Kidney glomerular epithelial cell (primary cell): ENCODE measurements at regions not wholly inside any gene's neighbourhood (a gene's known extent, or its start where the extent isn't known, plus 50 kb on each side); places are given as distances from the start of the nearest gene placed in this dataset.
"Not testable (repeated sequence)": the region's sequence is repeated elsewhere in the genome, so short reads cannot be mapped to it uniquely, and the experiment has no call there.

Experiments
- DNase-seq: peaks from one replicate; lab custom pipeline; 2025; lab: John Stamatoyannopoulos, UW

DNA sequence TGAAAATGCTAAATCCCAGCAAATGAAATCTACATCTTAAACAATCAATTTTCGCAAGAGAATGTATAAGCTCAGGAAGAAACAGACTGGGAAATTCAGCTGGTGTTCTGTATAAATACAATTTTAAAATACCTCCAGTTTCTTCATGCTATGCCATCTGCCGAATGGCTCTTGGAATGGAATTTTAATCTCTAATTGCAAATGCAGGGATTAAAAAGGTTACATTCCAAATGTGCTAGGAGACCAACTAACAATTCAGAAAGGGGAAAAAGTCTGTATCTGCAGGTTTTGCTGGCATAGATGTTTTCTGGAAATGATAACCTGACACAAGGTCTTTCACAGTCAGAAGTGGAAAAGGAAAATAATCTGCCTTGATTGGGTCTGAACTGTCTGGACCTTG lies 379.7 kb downstream of the MAT2B start:
- DNase-seq, result no peak

DNA sequence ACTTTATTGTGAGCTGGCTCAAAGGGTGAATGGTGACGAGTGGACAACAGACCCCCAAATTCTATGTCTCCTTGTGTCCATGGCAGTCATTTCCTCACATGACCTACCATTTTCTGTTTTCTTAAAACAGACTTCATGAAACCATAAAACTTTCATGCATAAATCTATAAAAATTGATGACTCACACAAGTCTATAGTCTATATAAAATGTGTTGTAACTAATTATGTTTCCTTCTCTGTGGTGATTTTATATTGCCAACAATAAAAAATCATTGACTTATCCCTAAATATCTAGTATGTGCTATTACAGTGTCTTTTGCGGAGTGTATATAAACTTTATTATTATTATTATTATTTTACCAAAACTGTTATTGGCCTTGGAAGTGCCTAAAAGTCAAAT lies 382.4 kb downstream of the MAT2B start:
- no peak for DNase-seq

DNA sequence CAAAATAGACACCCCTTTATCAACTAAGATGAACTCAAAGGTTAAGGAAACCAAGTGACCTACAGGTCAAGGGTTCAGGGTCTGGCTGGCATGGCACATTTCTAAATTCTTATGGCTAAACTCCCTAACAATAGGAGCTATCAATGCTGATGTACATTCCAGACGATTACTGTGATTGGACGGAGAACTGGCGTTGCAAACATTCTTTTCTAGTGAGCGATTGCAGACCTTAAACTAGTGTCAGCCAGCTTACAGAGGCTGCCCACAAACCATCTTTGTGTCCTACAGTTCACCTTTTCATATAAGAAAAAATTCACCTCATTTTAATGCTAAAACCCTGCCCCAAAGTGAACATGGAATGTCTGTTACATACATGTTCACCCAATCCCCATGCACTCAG lies 382.9 kb downstream of the MAT2B start:
- no peak for DNase-seq

DNA sequence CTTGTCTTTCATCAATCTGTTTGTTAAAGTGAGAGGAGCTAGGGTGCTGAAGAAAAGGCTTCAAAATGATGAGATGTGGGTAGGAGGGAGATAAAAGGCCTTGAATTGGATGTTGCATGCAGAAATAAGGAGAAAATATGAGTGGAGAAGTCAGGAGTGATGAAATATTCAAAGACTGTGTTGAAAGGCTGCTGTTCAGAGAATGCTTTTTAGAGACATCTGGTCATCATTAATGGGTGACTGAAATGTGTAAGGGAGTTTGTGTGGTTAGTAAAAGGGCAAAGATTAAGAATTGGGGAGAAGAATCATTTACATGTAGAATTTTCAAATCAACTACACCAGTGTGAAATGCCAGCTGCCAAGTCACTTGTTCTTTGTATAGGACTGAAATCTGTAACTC lies 383.9 kb downstream of the MAT2B start:
- DNase-seq, result no peak

DNA sequence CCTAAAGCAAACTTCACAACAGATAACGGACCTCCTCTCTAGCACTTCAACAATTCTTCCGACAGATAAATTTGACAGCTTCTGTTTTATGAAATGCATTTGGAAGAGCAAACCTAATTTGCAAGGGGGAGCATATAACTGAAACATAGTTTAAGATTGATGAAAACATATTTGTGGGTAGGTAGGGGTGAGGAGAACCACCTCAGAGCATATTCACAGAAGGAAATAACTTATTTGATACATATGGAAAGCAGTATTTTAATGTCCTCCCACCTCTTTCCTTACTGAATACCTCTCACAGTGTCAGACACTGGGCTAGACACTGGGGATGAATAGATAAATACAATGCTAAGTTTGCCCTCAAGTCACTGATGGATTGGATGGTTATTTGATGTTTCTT lies 384.8 kb downstream of the MAT2B start:
- no peak for DNase-seq

DNA sequence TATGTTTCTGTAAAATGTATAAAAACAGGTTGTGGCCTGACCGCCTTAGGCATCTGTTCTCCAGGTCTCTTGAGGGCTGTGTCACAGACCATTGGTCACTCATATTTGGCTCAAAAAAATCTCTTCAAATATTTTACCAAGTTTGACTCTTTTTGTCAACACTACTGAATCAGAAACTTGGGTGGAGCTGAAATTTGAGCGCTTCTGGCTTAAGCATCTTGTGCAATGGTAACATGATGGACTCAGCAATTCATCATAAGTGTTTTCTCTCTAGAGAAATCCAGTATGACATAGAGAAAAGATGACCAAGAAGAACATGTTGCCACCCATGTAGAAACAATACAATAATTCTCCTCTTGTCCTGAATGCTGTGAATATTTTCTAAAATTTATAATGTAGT lies 387.9 kb downstream of the MAT2B start:
- DNase-seq, result no peak

DNA sequence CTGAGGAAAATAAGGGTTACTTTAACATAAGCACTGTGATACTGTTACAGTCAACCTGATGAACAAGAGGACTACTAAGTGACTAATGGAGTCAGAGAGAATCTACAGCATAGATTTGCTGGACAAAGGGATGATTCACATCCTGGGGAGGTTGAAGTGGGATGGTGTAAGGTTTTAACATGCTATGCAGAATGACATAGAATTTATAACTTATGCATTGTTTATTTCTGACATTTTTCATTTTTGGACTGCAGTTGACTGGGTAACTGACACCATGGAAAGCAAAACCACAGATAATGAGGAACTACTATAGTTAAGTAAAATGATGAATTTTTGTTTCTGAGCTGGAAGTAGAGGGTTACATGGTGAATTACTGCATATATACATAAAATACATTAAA lies 389.2 kb downstream of the MAT2B start:
- DNase-seq, result peak; percentile 12

DNA sequence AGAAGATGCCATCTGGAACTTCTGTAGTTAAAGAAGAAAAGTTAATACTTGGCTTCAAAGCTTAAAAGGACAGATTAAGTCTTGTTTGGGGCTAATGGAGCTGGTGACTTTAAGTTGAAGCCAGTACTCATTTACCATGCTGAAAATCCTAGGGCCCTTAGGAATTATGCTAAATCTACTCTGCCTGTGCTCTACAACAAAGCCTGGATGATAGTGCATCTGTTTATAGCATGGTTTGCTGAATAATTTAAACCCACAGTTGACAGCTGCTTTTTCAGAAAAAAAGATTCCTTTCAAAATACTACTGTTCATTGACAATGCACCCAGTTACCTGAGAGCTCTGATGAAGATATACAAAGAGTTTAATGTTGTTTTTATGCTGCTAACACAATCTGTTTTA lies 393.5 kb downstream of the MAT2B start:
- DNase-seq, result no peak

DNA sequence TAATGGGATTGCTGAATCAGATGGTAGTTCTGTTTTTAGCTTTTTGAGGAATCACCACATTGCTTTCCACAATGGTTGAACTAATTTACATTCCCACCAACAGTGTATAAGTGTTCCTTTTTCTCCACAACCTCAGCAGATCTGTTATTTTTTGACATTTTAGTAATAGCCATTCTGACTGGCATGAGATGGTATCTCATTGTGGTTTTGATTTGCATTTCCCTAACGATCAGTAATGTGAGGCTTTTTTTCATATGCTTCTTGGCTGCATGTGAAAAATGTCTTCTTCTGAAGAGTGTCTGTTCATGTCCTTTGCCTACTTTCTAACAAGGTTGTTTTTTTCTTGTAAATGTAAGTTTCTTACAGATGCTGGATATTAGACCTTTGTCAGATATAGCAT lies 402.4 kb downstream of the MAT2B start:
- DNase-seq, result not testable (repeated sequence)

DNA sequence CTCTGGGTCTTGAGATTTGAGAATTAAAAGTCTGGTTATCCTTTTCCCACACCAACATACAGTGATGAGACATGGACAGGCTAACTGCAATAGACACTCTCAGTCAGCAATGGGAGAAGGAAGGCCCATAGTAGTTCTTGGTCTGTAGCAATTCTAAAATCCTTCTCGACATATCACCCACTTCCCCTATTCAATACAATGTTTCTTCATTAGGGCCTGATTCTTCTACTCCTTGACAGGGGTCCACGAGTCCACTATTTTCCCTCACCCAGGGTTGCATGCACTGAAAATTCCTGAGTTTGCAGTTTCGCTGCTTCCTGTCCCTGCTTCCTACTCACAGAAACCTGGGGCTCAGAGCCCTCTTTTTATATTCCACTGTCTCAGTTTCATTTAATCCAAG lies 402.8 kb downstream of the MAT2B start:
- DNase-seq, result no peak

DNA sequence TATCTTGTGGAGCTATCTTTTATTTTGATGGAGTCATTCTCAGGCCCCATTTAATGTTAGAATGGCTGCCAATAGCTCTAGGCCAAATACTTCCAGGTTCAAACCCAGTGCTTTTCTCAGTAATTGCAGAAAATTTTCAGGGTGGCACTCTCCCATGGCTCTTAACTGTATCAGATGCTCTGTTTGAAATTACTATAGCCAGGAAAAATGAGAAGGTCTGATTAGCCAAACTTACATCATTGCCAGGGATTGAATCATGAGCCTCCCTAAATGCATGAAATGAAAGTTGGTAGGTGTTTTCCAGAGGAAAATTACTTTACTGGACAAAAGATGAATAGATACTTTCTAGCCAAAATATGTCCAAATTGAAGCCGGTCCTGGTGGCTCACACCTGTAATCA lies 404.8 kb downstream of the MAT2B start:
- DNase-seq, result no peak

DNA sequence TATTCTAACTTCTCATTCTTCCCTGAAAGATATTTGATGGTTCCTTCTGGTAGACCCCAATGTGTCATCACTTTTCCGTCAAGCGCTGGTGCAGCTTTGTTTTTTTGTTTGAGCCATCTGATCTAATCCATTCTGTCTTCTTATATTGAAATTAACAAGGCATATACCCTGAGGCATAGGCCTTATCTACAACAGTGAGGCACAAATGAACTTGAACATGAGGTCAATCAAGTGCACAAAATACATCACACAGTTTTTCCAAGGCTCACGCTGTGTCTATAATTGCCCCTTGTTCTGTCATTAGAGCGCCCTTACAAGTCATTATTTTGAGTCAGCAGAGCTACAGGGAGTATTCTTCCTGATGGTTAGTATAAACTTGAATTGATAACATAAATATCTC lies 406.6 kb downstream of the MAT2B start:
- DNase-seq, result no peak

DNA sequence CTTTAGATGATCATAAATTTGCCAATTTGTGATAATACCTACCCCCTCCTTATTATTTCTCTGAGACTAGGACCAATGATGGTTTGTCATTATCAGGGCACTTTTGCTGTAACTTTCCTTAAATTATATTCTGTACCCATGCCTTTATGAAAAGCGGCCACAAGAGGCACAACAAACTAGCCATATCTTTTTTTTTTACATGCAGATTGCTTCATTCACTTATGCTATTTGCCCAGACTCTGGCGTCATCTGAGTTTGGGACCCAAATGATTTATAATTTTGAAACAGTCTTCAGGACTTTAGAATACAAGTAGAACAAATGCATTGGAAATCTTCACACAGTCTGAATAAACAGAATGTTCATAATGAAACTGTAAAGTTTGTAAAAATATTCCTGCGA lies 408.1 kb downstream of the MAT2B start:
- DNase-seq, result no peak

DNA sequence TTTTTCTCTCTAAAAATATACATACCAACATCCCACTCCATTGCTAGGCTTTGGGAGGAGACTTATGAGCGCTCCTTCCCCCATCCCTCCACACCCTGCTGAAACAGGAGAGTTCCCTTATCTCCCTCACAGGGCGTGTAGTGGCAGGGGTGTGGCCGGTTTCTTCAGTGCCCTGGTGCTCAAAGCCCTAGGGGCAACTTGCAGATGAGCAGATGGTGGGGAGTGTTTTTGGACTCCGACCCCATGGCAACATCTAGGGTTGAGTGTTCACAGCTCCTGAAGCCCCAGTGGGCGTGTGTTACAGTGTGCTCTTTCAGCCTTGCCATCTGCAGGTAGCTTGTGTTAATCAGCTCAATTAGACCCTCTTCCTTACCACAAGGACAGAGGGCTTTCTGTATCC lies 409.5 kb downstream of the MAT2B start:
- no peak for DNase-seq

DNA sequence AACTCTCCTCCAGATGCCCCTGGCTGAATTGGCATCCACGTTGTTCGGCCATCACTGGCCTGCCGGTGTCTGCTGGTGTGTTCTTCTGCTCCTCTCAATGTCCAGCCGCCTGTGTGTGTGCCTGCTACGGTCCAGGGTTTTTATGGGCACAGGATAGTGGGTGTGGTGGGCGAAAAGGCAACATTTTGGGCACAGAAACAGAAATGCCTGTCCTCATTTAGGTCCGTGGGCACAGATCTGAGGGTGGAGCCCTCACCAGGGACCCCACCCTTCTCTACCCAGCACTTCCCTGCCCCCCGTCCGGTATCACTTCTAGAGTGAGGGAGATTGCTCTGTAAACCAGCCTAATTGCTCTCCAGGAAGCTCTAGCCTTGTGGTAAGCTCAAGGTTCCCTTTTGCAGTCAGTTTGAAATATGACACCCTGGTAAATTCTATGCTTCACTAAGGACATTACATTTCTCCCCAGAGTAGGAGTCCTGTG lies 410.1 kb downstream of the MAT2B start:
- no peak for DNase-seq

DNA sequence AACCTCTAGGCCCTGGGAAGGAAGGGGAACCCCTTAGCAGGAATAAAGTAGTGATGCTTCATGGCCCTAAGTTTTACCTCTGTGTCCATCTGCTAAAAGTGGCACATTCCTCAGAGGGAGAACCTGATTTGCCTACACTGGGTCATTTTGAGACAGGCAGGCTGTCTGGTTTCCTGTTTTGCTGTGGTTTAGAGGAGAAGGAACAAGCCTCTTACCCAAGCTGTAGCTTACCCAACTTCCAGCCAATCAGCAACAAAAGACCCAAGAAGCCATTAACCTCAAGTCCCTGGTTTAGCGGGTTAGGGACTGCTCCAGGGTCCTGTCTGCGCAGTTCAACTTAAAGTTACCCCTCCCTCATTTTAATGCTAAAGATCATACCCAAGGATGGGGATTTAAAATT lies 411.0 kb downstream of the MAT2B start:
- DNase-seq, result no peak

DNA sequence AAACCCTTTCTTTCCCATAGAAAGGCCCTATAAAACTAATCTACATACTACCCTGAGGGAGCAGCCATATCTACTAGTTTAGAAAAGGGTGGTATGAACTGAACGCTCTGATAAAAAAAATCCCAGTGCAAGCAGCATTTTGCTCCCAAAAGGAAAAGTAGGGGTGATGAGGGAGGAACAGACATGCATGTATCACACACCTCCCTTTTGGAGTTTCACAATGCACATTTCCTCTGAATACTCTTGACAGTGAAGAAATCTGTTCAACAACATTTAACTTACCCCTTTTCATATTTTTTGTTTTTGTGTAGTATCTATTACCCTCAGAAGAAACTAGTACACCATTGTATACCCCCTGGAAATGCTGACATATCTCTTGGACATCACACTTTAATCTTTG lies 411.4 kb downstream of the MAT2B start:
- DNase-seq, result no peak

DNA sequence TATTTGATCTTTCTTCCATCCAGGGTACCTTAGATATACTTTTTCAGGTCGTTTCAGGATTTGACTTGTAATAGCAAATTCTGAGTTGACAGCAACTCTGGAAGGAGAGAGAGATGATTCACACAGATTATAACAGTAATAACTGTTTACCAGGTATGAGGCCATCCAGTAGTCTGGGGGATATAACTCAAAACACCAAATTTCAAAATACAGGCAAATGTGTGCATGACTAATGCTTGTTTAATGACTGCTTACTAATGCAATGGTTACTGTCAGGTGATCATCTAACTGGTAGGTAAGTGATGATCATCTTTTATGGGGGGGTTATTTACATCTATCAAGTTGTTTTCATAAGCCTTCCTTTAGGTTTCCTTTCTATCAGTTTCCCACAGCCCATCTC lies 412.3 kb downstream of the MAT2B start:
- no peak for DNase-seq

DNA sequence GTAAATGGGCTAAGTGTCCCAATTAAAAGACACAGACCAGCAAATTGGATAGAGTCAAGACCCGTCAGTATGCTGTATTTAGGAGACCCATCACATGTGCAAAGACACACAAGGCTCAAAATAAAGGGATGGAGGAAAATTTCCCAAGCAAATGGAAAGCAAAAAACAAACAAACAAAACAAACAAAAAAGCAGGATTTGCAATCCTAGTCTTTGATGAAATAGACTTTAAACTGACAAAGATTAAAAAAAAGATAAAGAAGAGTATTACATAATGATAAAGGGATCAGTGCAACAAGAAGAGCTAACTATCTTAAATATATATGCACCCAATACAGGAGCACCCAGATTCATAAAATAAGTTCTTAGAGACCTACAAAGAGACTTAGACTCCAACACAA lies 429.6 kb downstream of the MAT2B start:
- DNase-seq, result not testable (repeated sequence)

DNA sequence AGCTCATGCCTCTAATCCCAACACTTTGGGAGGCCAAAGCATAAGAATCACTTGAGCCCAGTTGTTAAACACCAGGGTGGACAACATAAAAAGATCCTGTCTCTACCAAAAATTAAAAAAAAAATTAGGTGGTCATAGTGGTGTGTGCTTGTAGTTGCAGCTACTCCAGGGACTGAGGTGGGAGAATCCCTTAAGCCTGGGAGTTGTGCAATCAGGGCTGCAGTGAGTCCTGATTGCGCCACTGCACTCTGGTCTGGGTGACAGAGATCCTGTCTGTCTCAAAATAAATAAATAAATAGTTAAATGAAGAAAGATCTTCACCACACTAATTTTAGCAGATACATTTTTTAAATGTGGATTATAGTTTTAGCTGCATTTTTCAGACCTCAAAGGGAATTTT lies 433.2 kb downstream of the MAT2B start:
- DNase-seq, result no peak

DNA sequence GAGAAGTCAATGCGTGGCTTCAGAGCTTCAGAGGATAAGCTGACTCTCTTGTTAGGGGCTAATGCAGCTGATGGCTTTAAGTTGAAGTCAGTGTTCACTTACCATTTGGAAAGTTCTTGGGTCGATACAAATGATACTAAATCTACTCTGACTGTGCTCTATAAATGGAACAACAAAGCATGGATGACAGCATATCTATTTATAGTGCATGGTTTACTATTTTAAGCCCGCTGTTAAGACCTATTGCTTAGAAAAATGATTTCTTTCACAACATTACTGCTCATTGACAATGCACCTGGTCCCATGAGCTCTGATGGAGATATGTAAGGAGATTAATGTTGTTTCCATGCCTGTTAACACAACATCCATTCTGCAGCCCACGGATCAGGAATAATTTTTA lies 435.7 kb downstream of the MAT2B start:
- DNase-seq, result no peak

DNA sequence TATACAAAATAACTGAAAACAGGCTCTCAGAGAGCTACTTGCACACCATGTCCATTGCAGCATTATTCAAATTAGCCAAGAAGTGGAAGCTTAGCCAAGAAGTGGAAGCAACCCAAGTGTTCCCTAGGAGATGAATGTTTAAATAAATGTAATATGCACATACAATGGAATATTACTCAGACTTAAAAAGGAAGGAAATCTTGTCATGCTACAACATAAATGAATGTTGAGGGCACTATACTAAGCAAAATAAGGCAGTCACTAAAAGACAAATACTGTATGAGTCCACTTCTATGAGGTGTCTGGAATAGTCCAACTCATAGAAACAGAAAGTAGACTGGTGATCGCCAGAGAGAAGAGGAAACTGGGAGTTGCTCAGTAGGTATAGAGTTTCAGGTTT lies 438.1 kb downstream of the MAT2B start:
- DNase-seq, result no peak

DNA sequence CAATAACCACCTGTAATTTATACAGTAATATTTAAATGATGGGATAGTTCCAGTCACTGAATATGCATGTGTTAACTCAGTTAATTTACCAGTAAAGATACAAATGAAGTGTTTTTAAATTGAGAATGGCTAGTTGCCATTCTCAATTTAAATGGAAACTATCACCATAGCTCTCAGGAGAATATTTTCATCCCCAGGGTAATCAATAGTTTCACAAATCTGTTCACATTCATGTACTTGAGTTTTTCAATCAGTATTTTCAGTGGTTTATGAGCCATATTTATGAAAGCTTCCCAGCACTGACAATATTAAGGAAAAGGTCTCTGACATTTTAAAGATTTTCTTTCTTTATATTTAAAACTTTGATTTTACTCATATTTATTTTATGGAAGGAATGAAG lies 439.3 kb downstream of the MAT2B start:
- no peak for DNase-seq

DNA sequence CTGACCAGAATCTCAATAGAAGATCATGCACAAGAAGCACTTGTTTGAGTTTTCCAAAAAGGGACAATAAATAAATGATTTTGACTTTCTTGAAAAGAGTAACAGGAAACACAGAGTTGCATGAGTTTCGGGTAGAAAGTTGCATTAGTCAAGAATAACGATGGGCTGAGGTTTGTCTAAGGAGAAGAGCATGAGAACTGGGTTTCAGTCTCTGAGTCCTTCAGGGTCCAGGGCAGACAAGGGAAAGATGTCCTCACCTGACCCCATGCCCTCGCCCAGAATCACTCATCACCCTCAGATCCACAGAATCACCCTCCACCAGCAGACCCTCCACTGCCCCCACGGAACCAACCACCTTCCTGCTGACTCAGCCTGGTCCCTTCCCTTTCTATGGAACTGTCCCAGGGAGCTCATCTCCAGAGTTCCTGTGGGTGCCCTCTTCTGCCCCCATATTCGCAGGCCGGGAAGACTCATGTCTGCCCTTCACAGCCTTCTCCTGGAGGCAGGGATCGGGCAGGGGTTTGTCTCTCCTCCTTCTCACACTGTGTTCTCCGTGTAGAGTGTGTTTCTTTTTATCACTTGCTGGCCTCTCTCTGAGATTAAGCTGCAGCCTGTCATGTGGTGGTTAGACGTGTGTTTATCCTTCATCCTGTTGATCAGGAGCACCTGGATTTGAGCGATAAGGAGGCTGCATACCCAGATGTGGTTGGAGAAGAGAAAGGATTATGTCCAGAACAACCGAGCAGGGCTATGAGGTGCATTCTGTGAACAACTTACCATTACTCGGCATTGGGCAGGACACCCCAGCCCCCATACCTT lies 442.6 kb downstream of the MAT2B start:
- DNase-seq, result no peak
